ENCODE measurements at regions not wholly inside any gene's neighbourhood (a gene's known extent, or its start where the extent isn't known, plus 50 kb on each side); places are given as distances from the start of the nearest gene placed in this dataset.
"Not testable (repeated sequence)": the region's sequence is repeated elsewhere in the genome, so short reads cannot be mapped to it uniquely, and the experiment has no call there.

DNA sequence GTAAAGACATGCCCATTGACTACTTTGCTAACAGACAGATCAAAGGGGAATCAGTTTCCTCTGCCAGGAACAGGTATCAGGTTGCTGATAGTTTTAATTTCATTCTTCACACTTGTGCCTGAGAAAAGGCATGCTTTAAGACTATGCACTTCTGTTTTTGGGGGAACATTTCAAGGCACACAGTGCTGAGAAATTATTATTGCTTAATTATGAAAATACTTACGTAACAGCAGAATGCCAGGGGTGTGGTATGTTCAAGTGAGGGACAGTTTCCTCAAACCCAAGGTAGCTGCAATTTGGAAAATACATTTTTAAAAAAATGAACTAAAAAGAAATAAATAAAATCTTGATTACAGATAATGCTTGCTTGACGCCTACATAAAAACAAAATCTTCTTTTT is 1746.1 kb upstream of the PIK3C3 start:
- DNase-seq (ENCODE audit: low spot score) (no peak), ATAC-seq (no peak)
- intact Hi-C loops (cut with DNase I) = no loop called here

DNA sequence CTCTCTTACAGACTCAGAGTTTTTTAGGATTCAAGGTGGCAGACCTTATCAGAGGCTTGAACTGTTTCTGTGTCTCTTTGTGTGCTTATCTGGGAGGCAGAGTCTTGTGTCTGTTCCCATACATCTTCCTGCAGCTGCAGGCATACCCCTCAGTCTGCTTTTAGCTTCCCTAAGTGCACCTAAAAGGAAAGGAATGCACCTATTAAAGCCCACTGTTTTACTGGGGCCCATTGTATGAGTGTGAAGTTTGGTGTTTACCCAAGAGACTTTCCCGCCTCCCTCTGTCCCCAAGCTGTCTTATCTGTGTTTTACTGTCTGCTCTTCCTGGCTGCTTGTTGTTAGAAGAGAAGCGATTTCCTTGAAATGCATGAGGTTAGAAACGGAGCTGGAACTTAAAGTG is 1757.3 kb upstream of the PIK3C3 start:
- DNase-seq (ENCODE audit: low spot score) (no peak), ATAC-seq (no peak)
- intact Hi-C loops (cut with DNase I) = no loop called here

DNA sequence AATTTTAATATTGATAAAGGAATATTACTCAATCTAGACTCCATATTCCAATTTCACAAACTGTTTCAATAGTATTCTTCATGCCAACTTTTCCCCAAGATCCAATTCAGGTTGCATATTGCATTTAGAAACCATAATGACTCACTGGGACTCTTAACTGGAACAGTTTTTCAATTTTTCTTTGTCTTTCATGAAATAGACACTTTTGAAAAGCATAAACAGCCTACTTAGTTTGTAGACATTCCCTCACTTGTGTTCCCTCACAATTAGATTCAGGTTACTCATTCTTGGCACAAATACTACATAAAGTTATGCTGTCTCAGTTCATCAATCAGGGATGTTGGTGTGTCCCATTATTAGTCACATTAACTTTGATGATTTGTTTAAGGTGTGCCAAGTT is 1768.4 kb upstream of the PIK3C3 start:
- intact Hi-C loops (cut with DNase I) = no loop called here
- ATAC-seq = no peak
- no peak for DNase-seq (ENCODE audit: low spot score)

DNA sequence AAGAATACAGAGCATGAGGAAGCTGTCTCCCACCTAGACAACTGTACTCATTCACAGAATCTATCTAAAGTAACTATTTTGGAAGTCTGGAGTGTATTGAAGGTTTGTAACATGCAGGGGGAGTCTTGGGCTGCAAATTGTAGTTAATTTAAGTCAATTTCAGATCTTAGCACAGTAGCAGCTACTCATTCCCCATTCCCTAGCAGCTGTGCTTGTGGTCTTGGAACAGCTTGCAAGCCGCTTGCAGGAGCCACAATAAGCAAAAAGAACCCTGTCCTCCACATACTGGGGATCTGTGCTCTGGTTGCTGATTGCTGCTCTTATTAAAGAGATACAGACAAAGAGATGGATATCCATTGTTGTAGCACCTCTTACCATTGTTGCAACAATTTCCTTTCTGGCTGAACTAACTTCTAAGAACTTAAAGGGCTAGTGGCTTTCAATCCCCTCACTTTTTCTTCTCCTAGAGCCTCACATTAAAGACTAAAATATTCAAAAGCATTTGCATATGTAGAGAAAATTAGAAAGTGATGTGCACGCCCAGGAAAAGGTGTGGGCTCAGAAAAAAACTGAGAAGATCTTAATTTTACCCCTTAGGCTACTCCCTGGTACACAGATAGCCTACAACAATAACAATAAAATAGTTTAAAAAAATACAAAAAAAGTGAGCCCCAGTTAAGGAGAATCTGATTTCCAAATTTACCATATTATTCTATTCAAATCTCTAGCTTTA is 1775.1 kb upstream of the PIK3C3 start:
- DNase-seq (ENCODE audit: low spot score) = no peak
- ATAC-seq = no peak
- intact Hi-C loops (cut with DNase I) = no loop called here

DNA sequence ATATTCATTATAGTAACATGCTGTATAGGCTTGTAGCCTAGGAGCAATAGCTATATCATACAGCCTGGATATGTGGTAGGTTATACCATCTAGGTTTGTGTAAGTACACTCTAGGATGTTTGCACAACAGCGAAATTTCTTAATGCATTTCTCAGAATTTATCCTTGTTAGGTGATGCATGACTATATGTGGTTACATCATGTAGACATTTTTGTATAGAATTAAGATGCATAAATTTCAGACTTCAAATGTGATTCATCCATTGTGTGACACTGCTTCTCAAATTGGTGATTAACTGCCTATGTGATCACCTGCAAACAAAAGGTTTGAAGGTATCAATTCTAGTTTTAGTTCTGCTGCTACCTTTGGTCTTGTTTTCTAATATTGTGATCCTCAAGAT is 1787.0 kb upstream of the PIK3C3 start:
- intact Hi-C loops (cut with DNase I) = no loop called here
- DNase-seq (ENCODE audit: low spot score) = no peak
- ATAC-seq = no peak

DNA sequence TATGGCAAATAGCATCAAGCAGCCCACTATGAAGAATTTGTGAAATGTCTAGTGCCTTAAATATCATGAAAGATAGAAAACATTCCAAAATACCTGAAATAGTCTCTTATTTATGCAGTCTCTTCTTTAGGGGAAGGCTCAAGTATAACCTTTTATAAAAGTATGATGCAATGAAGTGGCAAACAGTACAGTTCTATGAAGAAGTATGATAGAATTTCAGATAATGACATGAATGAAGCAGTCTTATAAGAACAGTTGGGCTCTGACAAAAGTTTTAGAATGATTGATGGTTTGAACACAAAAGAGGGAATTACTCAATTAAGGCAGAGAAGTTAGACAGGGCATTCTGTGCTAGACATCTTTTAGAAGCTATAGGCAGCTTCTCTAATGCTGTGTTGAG is 1791.8 kb upstream of the PIK3C3 start:
- intact Hi-C loops (cut with DNase I) = no loop called here
- ATAC-seq = no peak
- no peak for DNase-seq (ENCODE audit: low spot score)

DNA sequence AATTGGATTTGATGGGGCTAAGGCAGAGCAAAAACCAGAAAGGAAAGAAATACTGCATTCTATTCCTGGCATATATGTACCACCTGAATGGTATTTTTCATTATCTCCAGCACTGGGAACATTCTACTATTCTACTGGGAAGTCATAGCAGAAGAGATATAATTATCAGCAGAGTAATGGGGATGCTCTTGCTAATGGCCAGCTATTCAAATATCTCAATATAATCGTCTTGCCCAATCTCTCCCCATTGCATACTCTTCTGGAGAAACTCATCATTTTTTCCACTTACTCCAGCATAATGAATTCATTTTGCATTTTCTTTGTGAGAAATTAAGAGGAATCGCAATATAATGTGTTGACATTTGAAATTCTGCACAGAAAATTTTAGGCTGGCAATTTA is 1794.7 kb upstream of the PIK3C3 start:
- intact Hi-C loops (cut with DNase I) = no loop called here
- DNase-seq (ENCODE audit: low spot score) (no peak), ATAC-seq (no peak)

DNA sequence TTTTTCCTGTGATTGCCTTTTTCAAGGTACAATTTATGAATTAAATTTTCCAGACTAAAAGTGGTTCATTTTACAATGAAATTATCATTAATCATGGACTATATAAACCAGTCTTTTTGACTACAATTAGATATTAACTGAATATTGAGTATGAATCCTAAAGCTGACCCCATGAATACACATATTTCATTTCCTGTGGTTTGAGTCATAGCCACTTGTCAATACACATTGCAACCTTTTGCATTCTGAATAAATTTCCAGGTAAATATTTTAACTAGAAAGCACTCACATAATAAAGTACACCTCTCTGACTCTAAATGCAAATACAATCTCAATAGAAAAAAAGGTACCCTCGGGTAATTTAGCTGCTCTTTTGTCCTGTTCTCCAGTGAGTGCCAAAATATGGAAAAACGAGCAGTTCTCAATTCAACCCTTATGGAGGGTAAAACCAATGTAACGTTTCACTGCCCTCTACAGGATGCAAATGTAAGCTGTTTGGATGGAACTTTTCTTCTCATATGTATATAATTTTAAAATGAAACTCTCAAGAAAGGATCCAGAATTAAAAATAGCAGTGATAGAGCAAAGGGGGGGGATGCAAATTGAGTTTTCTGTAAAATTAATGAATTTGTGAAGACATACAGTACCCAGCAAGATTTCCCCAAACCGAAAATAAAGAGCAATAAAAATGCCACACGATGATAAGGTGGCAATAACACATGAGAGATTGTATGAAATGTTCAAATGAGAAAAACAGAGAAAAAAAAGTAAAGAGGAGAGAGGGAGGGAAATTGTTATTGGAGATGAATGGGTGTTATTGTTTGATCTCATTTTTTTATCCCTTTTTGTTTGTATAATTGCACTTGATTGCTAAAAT is 1795.7 kb upstream of the PIK3C3 start:
- ATAC-seq = no peak
- intact Hi-C loops (cut with DNase I) = no loop called here
- no peak for DNase-seq (ENCODE audit: low spot score)

DNA sequence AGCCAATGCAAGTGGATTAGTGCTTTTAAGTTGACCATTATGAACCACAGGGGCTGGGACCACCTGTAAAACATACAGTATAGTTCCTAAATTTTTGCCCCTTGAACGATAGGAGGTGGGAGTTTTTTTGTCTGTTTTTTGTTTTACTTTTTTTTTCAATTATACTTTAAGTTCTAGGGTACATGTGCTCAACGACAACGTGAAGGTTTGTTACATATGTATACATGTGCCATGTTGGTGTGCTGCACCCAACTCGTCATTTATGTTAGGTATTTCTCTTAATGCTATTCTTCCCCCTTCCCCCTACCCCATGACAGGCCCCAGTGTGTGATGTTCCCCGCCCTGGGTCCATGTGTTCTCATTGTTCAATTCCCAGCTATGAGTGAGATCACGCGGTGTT is 1797.9 kb upstream of the PIK3C3 start:
- no peak for ATAC-seq
- no peak for DNase-seq (ENCODE audit: low spot score)
- intact Hi-C loops (cut with DNase I) = no loop called here

DNA sequence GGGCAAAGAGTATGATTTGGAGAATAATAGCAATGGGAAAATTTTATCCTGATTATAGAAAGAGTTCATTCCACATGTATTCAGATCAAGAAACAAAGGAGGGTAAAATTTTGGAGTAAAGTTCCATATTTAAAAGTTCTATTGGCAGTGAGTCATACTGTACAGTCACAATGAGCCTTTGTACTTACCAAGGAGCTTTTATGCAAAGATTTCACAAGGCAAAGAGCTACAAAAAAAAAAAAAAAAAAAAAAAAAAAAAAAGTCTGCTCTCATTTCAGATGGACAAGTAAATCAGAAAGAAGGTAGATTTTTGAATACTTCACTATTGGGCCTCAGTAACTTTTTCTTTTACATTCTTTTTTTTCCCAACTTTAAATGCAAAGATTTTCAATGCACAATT is 1802.2 kb upstream of the PIK3C3 start:
- ATAC-seq (no peak), DNase-seq (ENCODE audit: low spot score) (no peak)
- intact Hi-C loops (cut with DNase I) = no loop called here

DNA sequence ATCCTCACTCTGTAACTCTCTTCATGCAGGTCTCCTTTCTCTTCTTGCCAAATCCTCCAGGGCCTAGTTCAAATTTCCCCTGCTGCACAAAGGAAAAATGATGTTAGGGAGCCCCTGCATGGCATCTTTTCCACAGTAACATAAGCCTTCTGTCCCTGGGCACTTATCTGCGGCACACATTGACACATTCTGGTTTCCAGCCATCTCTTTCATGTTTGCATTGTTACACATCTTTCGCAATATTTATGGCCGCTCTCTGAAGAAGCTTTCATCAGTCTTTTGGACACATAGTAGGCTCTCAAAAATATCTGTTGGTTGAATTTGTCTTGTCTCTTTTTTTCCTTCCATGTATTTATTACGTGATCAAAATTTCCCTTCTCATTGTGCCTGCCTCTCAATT is 1806.1 kb upstream of the PIK3C3 start:
- ATAC-seq (no peak), DNase-seq (ENCODE audit: low spot score) (no peak)
- intact Hi-C loops (cut with DNase I) = no loop called here

DNA sequence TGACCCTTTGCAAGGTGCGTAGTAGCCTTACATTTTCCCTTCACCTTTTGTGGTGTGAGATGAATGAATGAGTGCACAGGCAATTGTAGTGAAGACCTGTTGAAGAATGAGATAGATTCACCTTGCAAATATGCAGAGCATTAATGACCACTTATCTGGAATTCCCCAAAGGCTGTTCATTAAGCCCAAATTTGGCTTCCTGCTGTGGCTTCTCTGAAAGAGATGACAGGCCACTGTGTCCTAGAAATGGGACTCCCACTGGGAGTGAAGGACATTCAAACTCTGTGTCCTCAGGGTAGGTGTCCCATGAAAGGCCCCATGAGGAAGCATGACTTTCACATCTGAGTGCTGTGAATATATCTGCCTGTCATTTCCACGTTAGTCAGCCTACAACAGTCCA is 1821.8 kb upstream of the PIK3C3 start:
- intact Hi-C loops (cut with DNase I) = no loop called here
- DNase-seq (ENCODE audit: low spot score) (no peak), ATAC-seq (no peak)

DNA sequence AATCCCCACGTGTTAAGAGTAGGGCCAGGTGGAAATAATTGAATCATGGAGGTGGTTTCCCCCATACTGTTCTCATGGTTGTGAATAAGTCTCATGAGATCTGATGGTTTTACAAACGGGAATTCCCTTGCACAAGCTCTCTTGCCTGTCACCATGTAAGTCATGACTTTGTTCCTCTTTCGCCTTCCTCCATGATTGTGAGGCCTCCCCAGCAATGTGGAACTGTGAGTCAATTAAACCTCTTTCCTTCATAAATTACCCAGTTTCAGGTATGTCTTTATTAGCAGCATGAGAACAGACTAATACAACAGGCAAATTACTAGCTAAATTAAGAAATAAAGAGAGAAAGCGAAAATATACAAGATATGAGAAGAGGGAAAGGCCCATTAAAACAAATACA is 1822.6 kb upstream of the PIK3C3 start:
- DNase-seq (ENCODE audit: low spot score); intact Hi-C loops (cut with DNase I); ATAC-seq: not testable (repeated sequence)

DNA sequence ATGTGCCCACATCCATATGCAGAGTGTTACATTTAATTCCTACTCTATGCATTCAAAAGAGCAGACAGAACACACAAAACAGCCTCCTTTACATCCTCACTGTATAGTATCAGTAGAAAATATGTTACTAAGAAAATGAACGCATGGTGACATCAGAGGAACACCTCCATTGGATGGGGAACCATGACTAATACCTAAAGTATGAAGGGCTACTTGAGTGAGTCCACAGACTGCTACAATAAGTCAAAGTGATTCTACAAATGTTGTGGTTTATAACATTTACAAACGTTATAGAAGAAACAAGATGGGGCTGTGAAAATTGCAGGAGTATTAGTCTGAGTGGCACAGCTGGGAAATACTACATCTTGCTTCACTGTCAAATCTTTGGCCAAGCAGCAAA is 1830.9 kb upstream of the PIK3C3 start:
- ATAC-seq (no peak), DNase-seq (ENCODE audit: low spot score) (no peak)
- intact Hi-C loops (cut with DNase I) = no loop called here

DNA sequence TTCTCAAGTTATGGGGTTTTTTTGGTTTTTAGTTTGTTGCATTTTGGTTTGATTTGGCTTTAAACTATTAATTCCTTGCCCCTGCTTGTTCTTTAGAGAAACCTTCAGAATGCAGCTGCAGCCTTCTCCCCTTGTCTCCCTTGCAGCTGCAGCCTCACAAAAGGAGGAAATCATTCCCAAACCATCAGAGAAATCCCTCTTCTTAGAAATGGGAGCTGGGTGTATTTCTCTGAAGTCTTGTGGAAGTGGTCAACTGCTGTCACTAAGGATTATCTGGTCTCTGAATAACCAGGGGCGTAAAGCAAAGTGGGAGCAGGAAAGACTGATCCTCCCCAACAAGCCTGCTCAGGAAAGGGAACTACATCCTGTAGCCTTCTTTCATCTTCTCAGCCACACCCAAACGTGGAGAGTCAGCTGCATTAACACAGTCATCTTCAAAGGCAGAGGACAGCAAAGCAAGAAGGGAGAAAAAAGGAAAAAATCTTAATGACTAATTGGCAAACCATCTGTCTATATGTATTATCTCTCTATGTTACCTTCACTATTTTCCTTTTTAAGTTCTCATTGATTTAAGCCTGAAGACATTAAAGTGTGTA is 1834.1 kb upstream of the PIK3C3 start:
- ATAC-seq = no peak

DNA sequence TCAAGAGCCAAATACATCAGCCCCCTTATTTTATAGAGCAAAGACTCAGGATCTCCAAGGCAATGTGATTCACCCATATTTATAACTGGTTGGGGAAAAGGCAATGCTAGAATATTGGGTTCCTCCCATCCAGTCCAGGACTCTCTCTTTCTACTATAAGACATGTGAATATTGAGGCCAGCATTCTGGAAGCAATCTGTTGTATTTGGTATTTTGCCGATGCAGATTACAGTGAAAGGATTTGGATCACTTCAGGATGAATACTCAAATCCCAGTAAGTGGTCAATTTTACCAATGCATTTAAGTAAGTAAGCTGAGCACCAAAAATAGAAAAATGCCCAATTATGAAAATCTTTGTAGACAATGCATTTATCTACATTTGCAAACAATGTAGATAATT is 1834.7 kb upstream of the PIK3C3 start:
- intact Hi-C loops (cut with DNase I) = no loop called here
- DNase-seq (ENCODE audit: low spot score) (no peak), ATAC-seq (no peak)

More for the DNA sequence above, 1834.1 kb upstream of the PIK3C3 start:
- intact Hi-C loops (cut with DNase I) = no loop called here
- DNase-seq (ENCODE audit: low spot score) = no peak

DNA sequence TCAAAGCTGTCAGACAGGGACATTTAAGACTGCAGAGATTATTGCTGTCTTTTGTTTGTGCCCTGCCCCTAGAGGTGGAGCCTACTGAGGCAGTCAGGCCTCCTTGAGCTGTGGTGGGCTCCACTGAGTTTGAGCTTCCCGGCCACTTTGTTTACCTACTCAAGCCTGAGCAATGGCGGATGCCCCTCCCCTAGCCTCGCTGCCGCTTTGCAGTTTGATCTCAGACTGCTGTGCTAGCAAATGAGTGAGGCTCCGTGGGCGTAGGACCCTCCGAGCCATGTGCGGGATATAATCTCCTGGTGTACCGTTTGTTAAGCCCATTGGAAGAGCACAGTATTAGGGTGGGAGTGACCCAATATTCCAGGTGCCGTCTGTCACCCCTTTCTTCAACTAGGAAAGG is 1835.5 kb upstream of the PIK3C3 start:
- DNase-seq (ENCODE audit: low spot score); ATAC-seq; intact Hi-C loops (cut with DNase I): not testable (repeated sequence)

DNA sequence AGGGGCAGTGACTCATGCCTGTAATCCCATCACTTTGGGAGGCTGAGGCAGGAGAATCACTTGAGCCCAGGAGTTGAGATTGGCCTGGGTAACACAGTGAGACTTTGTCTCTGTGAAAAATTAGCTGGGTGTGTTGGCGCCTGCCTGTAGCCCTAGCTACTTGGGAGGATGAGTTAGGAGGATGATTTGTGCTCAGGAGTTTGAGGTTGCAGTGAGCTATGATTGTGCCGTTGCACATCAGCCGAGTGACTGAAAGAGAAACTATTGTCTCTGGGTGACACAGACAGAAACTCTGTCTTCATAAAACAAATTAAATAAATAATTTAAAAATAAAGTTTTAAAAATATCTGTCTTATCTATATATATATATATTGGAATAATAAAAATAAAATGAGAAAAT is 1844.6 kb upstream of the PIK3C3 start:
- intact Hi-C loops (cut with DNase I) = no loop called here
- DNase-seq (ENCODE audit: low spot score) (no peak), ATAC-seq (no peak)

DNA sequence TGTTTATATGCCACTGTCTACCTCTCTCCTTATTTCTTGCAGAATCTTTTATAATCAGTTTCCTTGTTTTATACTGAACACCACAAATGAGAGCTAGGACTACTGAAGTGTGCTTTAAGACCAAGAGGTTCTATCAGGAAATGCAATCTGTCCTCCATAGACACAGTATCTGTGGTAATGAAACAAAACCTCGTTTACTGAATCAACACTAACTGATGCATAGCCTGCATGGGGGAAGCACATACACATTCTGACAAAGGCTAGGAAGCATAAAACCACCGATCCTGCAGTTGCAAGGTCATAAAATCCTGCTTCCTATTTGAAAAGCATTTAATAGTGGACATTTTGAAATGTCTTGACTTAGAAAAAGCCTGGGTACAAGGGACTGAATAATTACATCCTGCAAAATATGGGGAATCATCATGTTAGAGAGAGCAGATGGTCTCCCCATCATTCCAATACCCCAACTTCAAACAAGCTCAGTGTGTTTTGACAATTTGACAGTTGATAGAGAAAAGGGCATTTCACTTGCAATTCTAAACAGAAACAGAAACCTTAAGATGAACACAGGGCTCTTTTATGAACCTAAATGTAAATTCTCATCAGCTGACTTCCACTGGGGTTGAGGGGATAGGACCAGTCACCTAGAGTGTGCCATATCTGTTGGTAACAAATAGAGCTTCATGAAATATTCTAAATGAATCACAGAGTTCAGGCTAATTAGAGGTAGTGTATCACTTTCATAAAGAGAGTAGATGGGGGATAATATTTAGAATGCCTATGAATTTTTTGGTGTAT is 1845.6 kb upstream of the PIK3C3 start:
- intact Hi-C loops (cut with DNase I) = no loop called here
- ATAC-seq (no peak), DNase-seq (ENCODE audit: low spot score) (no peak)
